ENCODE measurements at regions not wholly inside any gene's neighbourhood (a gene's known extent, or its start where the extent isn't known, plus 50 kb on each side); places are given as distances from the start of the nearest gene placed in this dataset.
A peak's percentile ranks its signal among the peaks of the same experiment; 100 is the strongest.

GRCh38 chr15:98296653-98297052, 336.1 kb downstream of the ARRDC4 start:
- H3K9me3 ChIP-seq (ENCODE audit: low read depth): no peaks in the 10 kb centered on the region
- no peak overlapping the region for H2AFZ ChIP-seq
- 43 to 45% methylated on average over 4 of the region's 4 CpGs for WGBS, 2 experiments (ENCODE audit: low coverage in 1 of 2, low lambda C conversion rate in 2 of 2, missing lambda C conversion rate in 2 of 2)
- no peak overlapping the region for H3K9ac ChIP-seq
- H3K4me2 ChIP-seq (ENCODE audit: unreplicated experiment): no peak overlapping the region
- no peaks in the 10 kb centered on the region for H3F3A ChIP-seq (ENCODE audit: insufficient read depth)
- TF ChIP-seq EZH2phosphoT487 (IDR thresholded peaks at IDR 0.05; ENCODE audit: insufficient read depth, low read depth) (no peak), EZH2 (IDR thresholded peaks at IDR 0.05; ENCODE audit: insufficient read depth, poor library complexity, severe bottlenecking) (no peak)
- no peaks in the 10 kb centered on the region for H4K20me1 ChIP-seq (ENCODE audit: insufficient read depth)
- no peak for DNase-seq
- no peak overlapping the region for H3K27ac ChIP-seq
- H3K27me3 ChIP-seq (replicated peaks; ENCODE audit: insufficient read depth): peaks cover 26% of the 10 kb centered on the region
- no peaks in the 10 kb centered on the region for H3K79me2 ChIP-seq (ENCODE audit: insufficient read depth)
- no peaks in the 10 kb centered on the region for H3K36me3 ChIP-seq (ENCODE audit: low read depth)
- no peaks in the 10 kb centered on the region for H3K9me2 ChIP-seq (ENCODE audit: insufficient read depth)
- H3K4me1 ChIP-seq (ENCODE audit: insufficient read depth): no peaks in the 10 kb centered on the region
- in situ Hi-C loops (cut with MboI): no loop called here
- H3K4me3 ChIP-seq: no peak overlapping the region

- no peak for DNase-seq
These were observed 343.9 kb downstream of the ARRDC4 start for GRCh38 chr15:98304371-98304770.

GRCh38 chr15:98308117-98308516, 340.2 kb upstream of the IGF1R start:
- in situ Hi-C loops (cut with MboI): loop anchor here (10.0 kb wide), 1 partner anchor 107 kb away; no protein-coding TSS in a partner anchor
- H3K9me3 ChIP-seq (ENCODE audit: low read depth): no peaks in the 10 kb centered on the region
- H3K27me3 ChIP-seq (replicated peaks; ENCODE audit: insufficient read depth): no peaks in the 10 kb centered on the region; the same call in 1 of the 2 replicates
- H3F3A ChIP-seq (ENCODE audit: insufficient read depth): no peaks in the 10 kb centered on the region
- no peak for DNase-seq
- H3K4me1 ChIP-seq (ENCODE audit: insufficient read depth): no peaks in the 10 kb centered on the region
- H4K20me1 ChIP-seq (ENCODE audit: insufficient read depth): no peaks in the 10 kb centered on the region
- no peak for TF ChIP-seq EZH2 (IDR thresholded peaks at IDR 0.05; ENCODE audit: insufficient read depth, poor library complexity, severe bottlenecking)
- no peak for TF ChIP-seq EZH2phosphoT487 (IDR thresholded peaks at IDR 0.05; ENCODE audit: insufficient read depth, low read depth)
- 47 to 54% methylated on average over 4 of the region's 4 CpGs for WGBS, 2 experiments (ENCODE audit: low coverage in 1 of 2, low lambda C conversion rate in 2 of 2, missing lambda C conversion rate in 2 of 2)
- no peak overlapping the region for H2AFZ ChIP-seq
- H3K9ac ChIP-seq: no peak overlapping the region
- no peak overlapping the region for H3K27ac ChIP-seq
- H3K4me3 ChIP-seq: no peak overlapping the region
- no peak overlapping the region for H3K4me2 ChIP-seq (ENCODE audit: unreplicated experiment)
- no peaks in the 10 kb centered on the region for H3K36me3 ChIP-seq (ENCODE audit: low read depth)
- H3K79me2 ChIP-seq (ENCODE audit: insufficient read depth): no peaks in the 10 kb centered on the region
- H3K9me2 ChIP-seq (ENCODE audit: insufficient read depth): no peaks in the 10 kb centered on the region

More at GRCh38 chr15:98304371-98304770, 343.9 kb downstream of the ARRDC4 start:
- Histone ChIP-seq H3K36me3 (ENCODE audit: low read depth) (no peaks in the 10 kb centered on the region), H3K4me2 (ENCODE audit: unreplicated experiment) (no peak overlapping the region), H3K27me3 (replicated peaks; ENCODE audit: insufficient read depth) (peaks cover 7% of the 10 kb centered on the region), H3K9me2 (ENCODE audit: insufficient read depth) (no peaks in the 10 kb centered on the region), H3K79me2 (ENCODE audit: insufficient read depth) (no peaks in the 10 kb centered on the region), H2AFZ (no peak overlapping the region), H3K27ac (no peak overlapping the region), H3K4me3 (no peak overlapping the region), H3K9me3 (ENCODE audit: low read depth) (no peaks in the 10 kb centered on the region), H3F3A (ENCODE audit: insufficient read depth) (no peaks in the 10 kb centered on the region), H3K9ac (no peak overlapping the region), H3K4me1 (ENCODE audit: insufficient read depth) (no peaks in the 10 kb centered on the region), H4K20me1 (ENCODE audit: insufficient read depth) (no peaks in the 10 kb centered on the region)
- 34 to 38% methylated on average over 8 of the region's 8 CpGs for WGBS, 2 experiments (ENCODE audit: low coverage in 1 of 2, low lambda C conversion rate in 2 of 2, missing lambda C conversion rate in 2 of 2)
- in situ Hi-C loops (cut with MboI): loop anchor here (10.0 kb wide), 1 partner anchor 110 kb away; no protein-coding TSS in a partner anchor
- TF ChIP-seq EZH2phosphoT487 (IDR thresholded peaks at IDR 0.05; ENCODE audit: insufficient read depth, low read depth) (no peak), EZH2 (IDR thresholded peaks at IDR 0.05; ENCODE audit: insufficient read depth, poor library complexity, severe bottlenecking) (no peak)

- no peak overlapping the region for H3K9ac ChIP-seq
- no peak overlapping the region for H3K4me3 ChIP-seq
- no peaks in the 10 kb centered on the region for H3K4me1 ChIP-seq (ENCODE audit: insufficient read depth)
- TF ChIP-seq EZH2phosphoT487 (IDR thresholded peaks at IDR 0.05; ENCODE audit: insufficient read depth, low read depth) (no peak), EZH2 (IDR thresholded peaks at IDR 0.05; ENCODE audit: insufficient read depth, poor library complexity, severe bottlenecking) (no peak)
- WGBS, 2 experiments (ENCODE audit: low coverage in 1 of 2, low lambda C conversion rate in 2 of 2, missing lambda C conversion rate in 2 of 2): 14 to 15% methylated on average over 8 of the region's 8 CpGs
- H3K36me3 ChIP-seq (ENCODE audit: low read depth): no peaks in the 10 kb centered on the region
- H3K79me2 ChIP-seq (ENCODE audit: insufficient read depth): no peaks in the 10 kb centered on the region
- in situ Hi-C loops (cut with MboI): no loop called here
- no peaks in the 10 kb centered on the region for H3K27me3 ChIP-seq (replicated peaks; ENCODE audit: insufficient read depth)
- H3F3A ChIP-seq (ENCODE audit: insufficient read depth): no peaks in the 10 kb centered on the region
- DNase-seq: peak; percentile 61
- H4K20me1 ChIP-seq (ENCODE audit: insufficient read depth): no peaks in the 10 kb centered on the region
- no peaks in the 10 kb centered on the region for H3K9me3 ChIP-seq (ENCODE audit: low read depth)
- H3K4me2 ChIP-seq (ENCODE audit: unreplicated experiment): no peak overlapping the region
- H3K9me2 ChIP-seq (ENCODE audit: insufficient read depth): no peaks in the 10 kb centered on the region
- H2AFZ ChIP-seq: no peak overlapping the region
- no peak overlapping the region for H3K27ac ChIP-seq
These were observed 336.7 kb upstream of the IGF1R start for GRCh38 chr15:98311566-98312188.
